K562 (cell line): ENCODE measurements at regions not wholly inside any gene's neighbourhood (a gene's known extent, or its start where the extent isn't known, plus 50 kb on each side); places are given as distances from the start of the nearest gene placed in this dataset.

ENCODE experiments used
- ATAC-seq: fragments of 200-7000 bp; cut with Tn5 transposase; 3 replicates; pipeline ENCODE4 v1.9.1; 2020; ENCODE audit warnings: moderate library complexity
- BruUV-seq: library from RNA; stranded (reverse); fragments of 400-500 nt; replicated peaks from 2 replicates; lab custom pipeline; 2021; lab: Mats Ljungman, UMichigan
- CTCF ChIA-PET: fragments of 300-600 bp; formaldehyde crosslinking; extraction: SDS; loops from one replicate; lab custom pipeline; 2021; ENCODE audit warnings: low intra/inter-chr PET ratio; lab: Yijun Ruan, JAX
- POLR2A ChIA-PET: fragments of 300-600, 350-650 bp; sonication (Branson Sonifier 250); formaldehyde crosslinking; extraction: SDS; loops from one replicate; lab custom pipeline; 2021; ENCODE audit warnings: antibody characterized with exemption, inconsistent platforms; lab: Yijun Ruan, JAX
- DNase-seq, 4 experiments: peaks; one replicate each; pipeline versions ENCODE4 v3.0.0 to v3.0.0-alpha.2; 2011 to 2018; ENCODE audit warnings: low spot score in 3 of 4, mixed read lengths in 3 of 4; ENCODE audit errors: extremely low read depth in 1 of 4
- FAIRE-seq: peaks from 2 replicates; lab custom pipeline; 2011; peaks lifted over from hg19 to GRCh38; lab: Jason Lieb, UNC
- H2AFZ ChIP-seq: 2 replicates; pipeline ENCODE4 v1.6.0; 2011; ENCODE audit warnings: low read depth, low read length, control low read depth, inconsistent platforms
- H3K27ac ChIP-seq: fragments of 200-600 bp; 3 replicates; pipeline ENCODE4 v1.8.0; 2011; ENCODE audit warnings: low read depth, mild to moderate bottlenecking, control low read depth, inconsistent platforms, low read length, moderate library complexity, mixed read lengths; ENCODE audit errors: extremely low read depth
- H3K27me3 ChIP-seq, 2 experiments: fragments of 300-600 bp in 1 of 2; 2 replicates in 1 of 2; 3 replicates in 1 of 2; pipeline versions ENCODE4 v1.6.0 to v1.8.0; 2011; ENCODE audit warnings: inconsistent platforms in 2 of 2, low read length in 2 of 2, mild to moderate bottlenecking in 1 of 2, mixed read lengths in 1 of 2, moderate library complexity in 1 of 2; ENCODE audit not compliant: control insufficient read depth in 2 of 2, insufficient read depth in 2 of 2
- H3K36me3 ChIP-seq: fragments of 300-600 bp; 3 replicates; pipeline ENCODE4 v1.8.0; 2011; ENCODE audit warnings: mild to moderate bottlenecking, low read length, inconsistent platforms; ENCODE audit not compliant: control insufficient read depth, insufficient read depth
- H3K4me1 ChIP-seq, 2 experiments: fragments of 200-600 bp in 1 of 2; replicated peaks in 1 of 2; 2 replicates in 1 of 2; 3 replicates in 1 of 2; pipeline versions ENCODE4 v1.5.1 to v1.8.0; 2011; ENCODE audit warnings: inconsistent platforms in 2 of 2, low read length in 2 of 2, mild to moderate bottlenecking in 1 of 2, mixed read lengths in 1 of 2, moderate library complexity in 1 of 2; ENCODE audit not compliant: control insufficient read depth in 2 of 2, insufficient read depth in 2 of 2
- H3K4me2 ChIP-seq: 2 replicates; pipeline ENCODE4 v1.6.1; 2011; ENCODE audit warnings: low read length, control low read depth, inconsistent platforms, mixed read lengths; ENCODE audit not compliant: insufficient read depth
- H3K4me3 ChIP-seq: fragments of 200-600 bp; sonication (generic), shearing (Covaris generic); 2 replicates; pipeline ENCODE4 v1.5.1; 2016; ENCODE audit warnings: control low read depth, inconsistent platforms
- H3K79me2 ChIP-seq: fragments of 200-600 bp; 3 replicates; pipeline ENCODE4 v1.8.0; 2011; ENCODE audit warnings: low read length, inconsistent platforms; ENCODE audit not compliant: control insufficient read depth, insufficient read depth
- H3K9ac ChIP-seq, 2 experiments: 2 replicates each; pipeline versions ENCODE4 v1.6.0 to v1.6.1; 2011; ENCODE audit warnings: low read depth in 2 of 2, low read length in 2 of 2, control low read depth in 1 of 2, inconsistent platforms in 1 of 2, mild to moderate bottlenecking in 1 of 2, mixed read lengths in 1 of 2; ENCODE audit not compliant: insufficient read depth in 1 of 2
- H3K9me1 ChIP-seq: one replicate; pipeline ENCODE4 v1.6.0; 2011; ENCODE audit warnings: inconsistent platforms, mild to moderate bottlenecking, low read length, moderate library complexity; ENCODE audit not compliant: control insufficient read depth, insufficient read depth
- H3K9me3 ChIP-seq: replicated peaks from 2 replicates; pipeline ENCODE4 v1.5.1; 2011; ENCODE audit warnings: low read depth, low read length, inconsistent platforms; ENCODE audit not compliant: control insufficient read depth, insufficient read depth
- H4K20me1 ChIP-seq: replicated peaks from 2 replicates; pipeline ENCODE4 v1.6.1; 2011; ENCODE audit warnings: low read length, inconsistent platforms, mixed read lengths; ENCODE audit not compliant: control insufficient read depth, insufficient read depth
- ARID1B ChIP-seq: fragments of 450-650 bp; IDR thresholded peaks from 2 replicates; pipeline ENCODE4 v1.6.1; 2016; ENCODE audit warnings: antibody characterized with exemption, mild to moderate bottlenecking, inconsistent platforms
- CBX2 ChIP-seq: fragments of 200-600 bp; sonication (generic); IDR thresholded peaks from one replicate; pipeline ENCODE4 v1.6.1; 2012; ENCODE audit warnings: mild to moderate bottlenecking, low read length, inconsistent platforms; ENCODE audit not compliant: insufficient read depth, poor library complexity, severe bottlenecking
- ELF4 ChIP-seq: fragments of 450-650 bp; formaldehyde crosslinking; IDR thresholded peaks from 2 replicates; pipeline ENCODE4 v1.4.0; 2022; ENCODE audit warnings: missing genetic modification characterization
- HDAC3 ChIP-seq: fragments of 450-650 bp; IDR thresholded peaks from 2 replicates; pipeline ENCODE4 v1.6.1; 2018; ENCODE audit warnings: borderline replicate concordance, mild to moderate bottlenecking, moderate library complexity; ENCODE audit not compliant: partially characterized antibody
- KLF6 ChIP-seq: fragments of 250-450 bp; sonication (Bioruptor Pico); IDR thresholded peaks from 2 replicates; pipeline ENCODE4 v1.4.0; 2020; ENCODE audit warnings: mild to moderate bottlenecking, moderate library complexity, borderline replicate concordance
- NR2C2 ChIP-seq, 2 experiments: fragments of 200-800 bp in 1 of 2; sonication (Bioruptor generic) in 1 of 2; sonication (generic) in 1 of 2; formaldehyde crosslinking in 1 of 2; IDR thresholded peaks; 2 replicates each; pipeline versions ENCODE4 v1.6.1 to v1.8.0; 2016 to 2022; ENCODE audit warnings: mild to moderate bottlenecking in 1 of 2, missing compliant biosample characterization in 1 of 2, missing genetic modification characterization in 1 of 2, missing genetic modification reagents in 1 of 2
- RFX1 ChIP-seq: fragments of 450-650 bp; IDR thresholded peaks from 2 replicates; pipeline ENCODE4 v1.6.1; 2016; ENCODE audit warnings: mild to moderate bottlenecking, moderate library complexity
- SIN3A ChIP-seq, 2 experiments: fragments of 150-350 bp in 1 of 2; IDR thresholded peaks; 2 replicates each; pipeline ENCODE4 v1.6.1; 2011 to 2016; ENCODE audit warnings: borderline replicate concordance in 2 of 2, low read depth in 2 of 2, low read length in 2 of 2, mild to moderate bottlenecking in 2 of 2, moderate library complexity in 2 of 2; ENCODE audit not compliant: control insufficient read depth in 1 of 2
- SMARCB1 ChIP-seq: IDR thresholded peaks from 2 replicates; pipeline ENCODE4 v1.6.1; 2011; ENCODE audit warnings: improper control_type of control experiment, low read depth; ENCODE audit not compliant: insufficient read length
- SRSF7 ChIP-seq: fragments of 200-400 bp; formaldehyde crosslinking; optimal IDR thresholded peaks from 2 replicates; pipeline ENCODE3; 2017; ENCODE audit warnings: mild to moderate bottlenecking, low read depth, low read length
- ZNF639 ChIP-seq, 2 experiments: fragments of 200-800 bp in 1 of 2; sonication (Bioruptor generic) in 1 of 2; sonication (generic) in 1 of 2; formaldehyde crosslinking in 1 of 2; IDR thresholded peaks in 1 of 2; conservative IDR thresholded peaks in 1 of 2; 2 replicates each; pipeline versions ENCODE4 v1.5.0 to v1.6.1; 2016 to 2020; ENCODE audit warnings: missing compliant biosample characterization in 1 of 2, missing genetic modification characterization in 1 of 2, missing genetic modification reagents in 1 of 2
- ZNF75A ChIP-seq: fragments of 450-650 bp; formaldehyde crosslinking; IDR thresholded peaks from 2 replicates; pipeline ENCODE4 v1.4.0; 2020; ENCODE audit warnings: mild to moderate bottlenecking
- WGBS: fragments of 100-300 bp; shearing (Covaris generic); methylation state at CpG from one replicate; pipeline ENCODE4 v1.1.6; 2016; ENCODE audit warnings: low coverage, mixed read lengths; ENCODE audit not compliant: insufficient coverage; ENCODE audit errors: missing lambda C conversion rate; 5-methylcytosine and 5-hydroxymethylcytosine counted together
- in situ Hi-C: fragments of 300-500 bp; cut with MboI; formaldehyde crosslinking; loops from 4 replicates; pipeline ENCODE4 v1.15.0; 2018; ENCODE audit warnings: inconsistent platforms, mixed read lengths
- intact Hi-C: fragments of 100-400 bp; cut with micrococcal nuclease; formaldehyde crosslinking; loops from 2 replicates; pipeline ENCODE4 v1.14.2; 2022

- TF ChIP-seq ZNF639 (CRISPR knock-in tag; conservative IDR thresholded peaks at IDR 0.05 in 1 of 2, IDR thresholded peaks at IDR 0.05 in 1 of 2) (no peak), SRSF7 (no peak), SMARCB1 (no peak), CBX2 (no peak), ZNF75A (CRISPR knock-in tag) (no peak), KLF6 (CRISPR knock-in tag) (no peak), ELF4 (no peak)
Observed at GRCh38 chr13:72457151-72457550, 270.3 kb downstream of the MZT1 start (continued).

DNA sequence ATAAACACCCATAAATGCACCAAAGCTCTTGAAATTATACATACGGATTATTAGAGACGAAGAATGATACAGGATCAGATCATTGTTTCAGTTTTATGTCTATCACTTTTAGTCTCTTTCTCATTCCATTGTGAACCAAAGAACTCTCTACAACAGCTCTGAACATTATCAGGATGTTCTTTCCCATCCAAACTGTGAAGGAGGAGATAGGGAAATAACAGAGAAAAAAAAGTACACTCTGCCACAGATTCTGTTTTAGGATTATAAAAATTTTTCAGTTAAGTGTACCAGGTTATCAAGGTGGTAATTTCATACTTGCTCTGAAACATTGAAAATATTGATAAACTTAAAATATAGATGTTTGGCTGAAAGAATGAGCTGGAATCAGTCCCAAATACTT lies 270.9 kb downstream of the MZT1 start:
- H3K9ac ChIP-seq: no peak overlapping the region
- H3K36me3 ChIP-seq: no peaks in the 10 kb centered on the region
- ChIA-PET POLR2A (no interaction called here), CTCF (no interaction called here)
- no peak overlapping the region for H3K4me2 ChIP-seq
- H4K20me1 ChIP-seq: no peaks in the 10 kb centered on the region
- H3K4me1 ChIP-seq: no peaks in the 10 kb centered on the region
- H3K9me3 ChIP-seq: no peaks in the 10 kb centered on the region
- in situ Hi-C loops: no loop called here
- H3K27ac ChIP-seq: no peak overlapping the region
- H3K9me1 ChIP-seq: no peaks in the 10 kb centered on the region
- WGBS: 0% methylated on average over 2 of the region's 2 CpGs
- no peaks in the 10 kb centered on the region for H3K27me3 ChIP-seq
- ATAC-seq (no peak), FAIRE-seq (no peak), DNase-seq (no peak)
- no peak overlapping the region for H2AFZ ChIP-seq
- BruUV-seq: no TSS peak
- H3K4me3 ChIP-seq: no peak overlapping the region
- no peaks in the 10 kb centered on the region for H3K79me2 ChIP-seq
- TF ChIP-seq NR2C2 (CRISPR knock-in tag; IDR thresholded peaks at IDR 0.05) (no peak), NR2C2 (tag; IDR thresholded peaks at IDR 0.05) (no peak), HDAC3 (no peak), RFX1 (no peak), ARID1B (no peak), SIN3A (IDR thresholded peaks at IDR 0.05; ENCODE audit: borderline replicate concordance in 2 of 2, control insufficient read depth in 1 of 2, low read depth in 2 of 2, low read length in 2 of 2) (no peak)
- intact Hi-C loops: no loop called here
